ENCODE measurements at regions not wholly inside any gene's neighbourhood (a gene's known extent, or its start where the extent isn't known, plus 50 kb on each side); places are given as distances from the start of the nearest gene placed in this dataset.

DNA sequence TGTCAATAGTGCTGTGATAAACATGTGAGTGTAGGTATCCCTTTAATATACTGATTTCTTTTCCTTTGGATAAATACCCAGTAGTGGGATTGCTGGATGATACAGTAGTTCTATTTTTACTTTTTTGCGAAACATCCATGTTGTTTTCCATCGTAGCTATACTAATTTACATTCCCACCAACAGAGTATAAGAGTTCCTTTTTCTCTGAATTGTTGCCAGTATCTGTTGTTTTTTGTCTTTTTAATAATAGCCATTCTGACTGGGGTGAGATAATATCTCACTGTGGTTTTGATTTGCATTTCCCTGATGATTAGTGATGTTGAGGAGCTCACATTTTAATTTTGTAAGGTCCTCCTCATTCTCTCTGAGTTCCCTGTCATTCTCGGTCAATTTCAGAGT lies 71.1 kb upstream of the NFIL3 start:
- TF ChIP-seq, protein P1, sequence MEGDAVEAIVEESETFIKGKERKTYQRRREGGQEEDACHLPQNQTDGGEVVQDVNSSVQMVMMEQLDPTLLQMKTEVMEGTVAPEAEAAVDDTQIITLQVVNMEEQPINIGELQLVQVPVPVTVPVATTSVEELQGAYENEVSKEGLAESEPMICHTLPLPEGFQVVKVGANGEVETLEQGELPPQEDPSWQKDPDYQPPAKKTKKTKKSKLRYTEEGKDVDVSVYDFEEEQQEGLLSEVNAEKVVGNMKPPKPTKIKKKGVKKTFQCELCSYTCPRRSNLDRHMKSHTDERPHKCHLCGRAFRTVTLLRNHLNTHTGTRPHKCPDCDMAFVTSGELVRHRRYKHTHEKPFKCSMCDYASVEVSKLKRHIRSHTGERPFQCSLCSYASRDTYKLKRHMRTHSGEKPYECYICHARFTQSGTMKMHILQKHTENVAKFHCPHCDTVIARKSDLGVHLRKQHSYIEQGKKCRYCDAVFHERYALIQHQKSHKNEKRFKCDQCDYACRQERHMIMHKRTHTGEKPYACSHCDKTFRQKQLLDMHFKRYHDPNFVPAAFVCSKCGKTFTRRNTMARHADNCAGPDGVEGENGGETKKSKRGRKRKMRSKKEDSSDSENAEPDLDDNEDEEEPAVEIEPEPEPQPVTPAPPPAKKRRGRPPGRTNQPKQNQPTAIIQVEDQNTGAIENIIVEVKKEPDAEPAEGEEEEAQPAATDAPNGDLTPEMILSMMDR (IDR thresholded peaks at IDR 0.05; ENCODE audit: insufficient read depth, missing control alignments) = no peak
- no peak for DNase-seq (ENCODE audit: insufficient read length, low spot score)
- no peak for FAIRE-seq

DNA sequence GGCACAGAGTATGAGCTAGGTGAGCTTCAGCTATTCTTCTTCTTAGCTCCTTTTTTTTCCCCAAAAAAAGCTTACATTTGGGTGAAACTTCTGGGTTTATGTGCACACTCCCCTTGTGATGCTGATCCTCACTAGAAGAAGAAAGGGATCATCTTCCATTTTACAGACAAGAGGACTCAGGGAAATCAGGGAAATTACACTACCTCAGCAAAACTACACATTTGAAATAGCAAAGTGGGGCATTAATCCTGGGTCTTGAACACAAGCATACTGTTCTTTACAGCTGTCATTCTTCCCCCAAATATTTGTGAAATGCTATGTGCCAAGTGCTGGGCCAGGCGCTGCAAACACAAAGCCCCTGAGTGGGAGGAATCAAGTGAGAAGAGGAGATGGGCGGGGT lies 68.6 kb upstream of the NFIL3 start:
- no peak for FAIRE-seq
- no peak for DNase-seq (ENCODE audit: insufficient read length, low spot score)
- TF ChIP-seq, protein P1 (IDR thresholded peaks at IDR 0.05; ENCODE audit: insufficient read depth, missing control alignments) = no peak

GRCh38 chr9:91491624-91492023 lies 68.0 kb upstream of the NFIL3 start:
- FAIRE-seq = no peak
- no peak for DNase-seq (ENCODE audit: insufficient read length, low spot score)

DNA sequence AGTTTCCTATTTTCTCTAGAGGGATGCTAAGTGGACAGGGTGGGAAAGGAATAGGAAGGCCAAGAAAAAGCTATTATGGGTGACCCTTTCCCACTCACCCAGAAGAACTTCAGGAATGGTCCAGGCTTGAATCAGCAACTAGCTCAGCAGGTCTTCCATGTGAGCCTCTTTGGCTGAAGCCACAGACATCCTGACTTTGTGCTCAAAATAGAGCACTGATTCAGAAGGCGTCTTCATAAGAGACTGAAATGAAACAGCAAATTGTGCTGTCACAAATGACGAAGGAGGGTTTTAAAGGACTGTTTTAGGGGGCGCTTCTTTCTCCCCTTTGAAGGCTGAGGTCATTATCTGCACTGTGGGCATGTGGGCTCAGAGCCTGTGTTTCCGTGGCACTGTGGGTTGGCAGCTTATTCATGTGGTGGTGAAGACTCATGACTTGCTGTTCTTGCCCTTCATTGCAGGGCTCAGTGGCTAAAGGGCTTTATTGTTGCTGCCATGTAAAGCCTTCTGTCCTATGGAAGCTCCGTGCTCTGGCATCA lies 65.8 kb upstream of the NFIL3 start:
- TF ChIP-seq, protein P1 (IDR thresholded peaks at IDR 0.05; ENCODE audit: insufficient read depth, missing control alignments) = no peak
- FAIRE-seq (no peak), DNase-seq (ENCODE audit: insufficient read length, low spot score) (no peak)

More at GRCh38 chr9:91491624-91492023, 68.0 kb upstream of the NFIL3 start:
- TF ChIP-seq, protein P1 (IDR thresholded peaks at IDR 0.05; ENCODE audit: insufficient read depth, missing control alignments) = no peak

- no peak for DNase-seq (ENCODE audit: insufficient read length, low spot score)
- TF ChIP-seq, protein P1 (IDR thresholded peaks at IDR 0.05; ENCODE audit: insufficient read depth, missing control alignments) = peak; percentile 22
- no peak for FAIRE-seq
Measured at GRCh38 chr9:91488341-91488740, 64.7 kb upstream of the NFIL3 start.

DNA sequence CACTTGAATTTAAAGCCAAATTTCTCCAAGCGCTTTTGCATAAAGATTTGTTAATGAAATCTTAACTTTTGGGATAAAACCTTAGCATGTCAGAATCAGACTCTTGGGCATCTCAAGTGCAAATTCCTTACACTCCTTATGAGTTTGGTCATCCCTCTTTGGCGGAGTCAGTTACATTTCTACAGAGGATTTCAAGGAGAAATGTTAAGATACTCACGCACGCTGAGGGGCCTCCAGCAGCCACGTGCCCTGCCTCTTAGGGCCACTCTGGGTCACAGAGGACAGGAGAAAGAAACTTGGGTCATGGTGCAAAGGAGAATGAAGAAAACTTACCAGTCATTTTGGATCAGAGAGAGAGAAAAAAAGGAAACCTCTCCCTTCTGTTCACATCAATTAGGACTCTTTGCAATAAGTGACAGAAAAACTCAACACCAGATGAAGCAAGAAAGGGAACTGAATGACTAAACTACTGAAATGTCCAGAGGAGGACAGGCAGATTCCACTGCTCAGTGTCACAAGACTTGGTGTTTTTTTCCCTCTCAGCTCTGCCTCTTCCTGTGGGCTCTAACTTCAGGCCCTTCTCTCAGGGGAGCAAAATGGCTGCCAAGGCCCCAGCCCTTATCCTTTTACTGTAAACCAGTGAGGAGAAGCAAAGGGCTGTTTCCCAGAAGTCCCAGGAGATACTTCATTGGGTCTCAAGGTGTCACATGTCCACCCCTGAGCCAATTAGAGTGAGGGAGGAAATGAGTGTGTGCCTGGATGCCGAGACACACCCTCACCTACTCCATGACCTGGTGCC lies 63.3 kb upstream of the NFIL3 start:
- FAIRE-seq (no peak), DNase-seq (ENCODE audit: insufficient read length, low spot score) (no peak)
- TF ChIP-seq, protein P1 (IDR thresholded peaks at IDR 0.05; ENCODE audit: insufficient read depth, missing control alignments) = no peak

GRCh38 chr9:91485006-91485405 lies 61.4 kb upstream of the NFIL3 start:
- no peak for DNase-seq (ENCODE audit: insufficient read length, low spot score)
- no peak for FAIRE-seq
- TF ChIP-seq, protein P1 (IDR thresholded peaks at IDR 0.05; ENCODE audit: insufficient read depth, missing control alignments) = no peak
